Urinary bladder (tissue), 3 donors: ENCODE measurements at regions not wholly inside any gene's neighbourhood (a gene's known extent, or its start where the extent isn't known, plus 50 kb on each side); places are given as distances from the start of the nearest gene placed in this dataset.
A peak's percentile ranks its signal among the peaks of the same experiment; 100 is the strongest.

ENCODE experiments used
- DNase-seq: peaks from one replicate; pipeline ENCODE4 v3.0.0-alpha.2; 2015; ENCODE audit errors: extremely low spot score
- H3K27ac ChIP-seq: one replicate; pipeline ENCODE4 v1.5.1; 2013; ENCODE audit warnings: low read depth, mild to moderate bottlenecking, moderate library complexity
- H3K36me3 ChIP-seq: one replicate; pipeline ENCODE4 v1.6.1; 2013; ENCODE audit warnings: mild to moderate bottlenecking, moderate library complexity; ENCODE audit not compliant: insufficient read depth
- H3K4me1 ChIP-seq: one replicate; pipeline ENCODE4 v1.6.1; 2013; ENCODE audit warnings: mild to moderate bottlenecking, moderate library complexity; ENCODE audit not compliant: insufficient read depth
- H3K4me3 ChIP-seq: one replicate; pipeline ENCODE4 v1.5.1; 2013; ENCODE audit warnings: low read depth, low read length
- WGBS: extraction: QIAGEN DNeasy Blood & Tissue Kit; methylation state at CpG from one replicate; pipeline ENCODE4 v1.1.7; 2013; 5-methylcytosine and 5-hydroxymethylcytosine counted together
- donor health status: healthy with polysubstance abuse.
- donor health status: healthy.

DNA sequence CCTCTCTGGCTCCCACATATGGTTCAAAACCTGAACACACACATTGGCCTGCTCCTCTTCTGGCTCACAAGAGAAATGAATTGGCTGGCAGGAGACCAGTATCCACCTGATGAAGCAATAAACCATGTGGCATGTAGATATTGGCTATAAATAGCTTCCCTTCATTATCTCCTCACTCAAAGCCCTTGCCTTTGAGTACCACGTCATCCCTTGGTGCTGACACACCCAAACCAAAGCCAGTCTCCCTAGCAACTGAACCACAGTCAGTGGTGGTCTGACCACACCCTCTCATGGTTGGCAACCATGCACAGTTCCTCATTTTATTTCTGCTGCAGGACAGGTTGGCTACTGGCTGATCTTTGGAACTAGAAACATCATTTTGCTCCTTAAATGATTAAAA lies 98.8 kb downstream of the ZNF621 start:
- no peak for DNase-seq
- H3K27ac ChIP-seq: no peak overlapping the region
- no peaks in the 10 kb centered on the region for H3K36me3 ChIP-seq
- H3K4me1 ChIP-seq: no peaks in the 10 kb centered on the region
- no peak overlapping the region for H3K4me3 ChIP-seq
- 45% methylated on average over 1 of the region's 1 CpG for WGBS

DNA sequence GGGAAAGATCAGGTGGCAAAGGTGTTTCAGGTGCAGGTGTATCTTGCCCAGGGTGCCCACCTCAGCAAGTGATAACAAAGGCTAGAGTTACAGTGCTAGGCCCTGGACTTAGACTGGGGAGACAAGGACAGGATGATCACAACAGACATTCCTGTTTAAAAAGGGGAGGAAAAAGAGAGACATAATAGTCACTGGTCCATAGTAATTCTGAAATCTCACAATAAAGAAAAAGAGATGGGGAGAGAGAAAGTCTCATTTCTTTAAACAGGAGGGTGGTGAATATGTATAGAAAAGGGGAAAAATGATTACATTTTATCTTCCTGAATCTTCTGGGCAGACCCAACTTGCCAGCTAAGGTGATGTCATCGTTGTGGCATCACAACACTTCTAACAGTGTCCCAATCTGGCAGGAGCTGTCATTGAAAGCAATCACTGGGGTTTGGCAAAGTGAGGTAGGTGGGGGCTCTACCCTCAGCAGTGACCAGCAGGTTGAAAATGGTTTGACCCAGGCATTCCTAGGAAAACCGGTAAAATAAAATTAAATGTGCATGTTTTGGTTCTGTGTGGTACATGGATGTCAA lies 99.5 kb downstream of the ZNF621 start:
- Histone ChIP-seq H3K4me1 (no peaks in the 10 kb centered on the region), H3K27ac (no peak overlapping the region), H3K36me3 (no peaks in the 10 kb centered on the region), H3K4me3 (no peak overlapping the region)
- no peak for DNase-seq
- WGBS: 95% methylated on average over 2 of the region's 2 CpGs

DNA sequence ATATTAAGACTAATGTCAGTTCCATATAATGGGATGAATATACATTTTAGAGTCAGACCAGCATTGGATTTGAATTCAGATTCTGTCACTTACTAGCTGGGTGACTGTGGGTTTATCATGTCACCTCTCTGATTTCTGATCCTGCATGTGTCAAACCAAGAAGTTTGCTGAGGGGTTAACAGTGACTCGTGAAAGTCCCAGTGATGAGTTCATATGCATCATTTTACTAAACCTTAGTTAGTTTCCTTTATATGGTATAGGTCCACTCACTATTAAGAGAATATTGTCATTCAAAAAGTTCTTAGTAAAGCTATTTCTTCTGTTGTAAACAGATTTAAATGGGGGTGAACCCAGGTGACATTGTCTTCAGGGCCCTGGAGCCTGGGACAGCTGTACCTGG lies 102.3 kb downstream of the ZNF621 start:
- WGBS: 78% methylated on average over 1 of the region's 1 CpG
- no peak overlapping the region for H3K27ac ChIP-seq
- no peaks in the 10 kb centered on the region for H3K4me1 ChIP-seq
- no peaks in the 10 kb centered on the region for H3K36me3 ChIP-seq
- no peak overlapping the region for H3K4me3 ChIP-seq
- no peak for DNase-seq

DNA sequence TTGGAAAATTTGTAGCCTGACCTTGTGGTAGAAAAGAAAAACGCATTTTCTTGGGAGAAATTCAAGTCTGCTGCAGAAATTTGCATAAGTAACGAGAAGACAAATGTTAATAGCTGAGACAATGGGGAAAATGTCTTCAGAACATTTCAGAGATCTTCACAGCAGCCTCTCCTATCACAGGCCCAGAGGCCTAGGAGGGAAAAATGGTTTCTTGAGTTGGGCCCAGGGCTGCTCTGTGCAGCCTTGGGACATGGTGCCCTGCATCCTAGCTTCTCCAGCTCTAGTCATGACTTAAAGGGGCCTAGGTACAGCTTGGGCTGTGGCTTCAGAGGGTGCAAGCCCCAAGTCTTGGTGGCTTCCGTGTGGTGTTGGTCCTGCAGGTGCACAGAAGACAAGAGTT lies 104.2 kb downstream of the ZNF621 start:
- WGBS: 92% methylated on average over 3 of the region's 3 CpGs
- no peak for DNase-seq
- no peak overlapping the region for H3K27ac ChIP-seq

DNA sequence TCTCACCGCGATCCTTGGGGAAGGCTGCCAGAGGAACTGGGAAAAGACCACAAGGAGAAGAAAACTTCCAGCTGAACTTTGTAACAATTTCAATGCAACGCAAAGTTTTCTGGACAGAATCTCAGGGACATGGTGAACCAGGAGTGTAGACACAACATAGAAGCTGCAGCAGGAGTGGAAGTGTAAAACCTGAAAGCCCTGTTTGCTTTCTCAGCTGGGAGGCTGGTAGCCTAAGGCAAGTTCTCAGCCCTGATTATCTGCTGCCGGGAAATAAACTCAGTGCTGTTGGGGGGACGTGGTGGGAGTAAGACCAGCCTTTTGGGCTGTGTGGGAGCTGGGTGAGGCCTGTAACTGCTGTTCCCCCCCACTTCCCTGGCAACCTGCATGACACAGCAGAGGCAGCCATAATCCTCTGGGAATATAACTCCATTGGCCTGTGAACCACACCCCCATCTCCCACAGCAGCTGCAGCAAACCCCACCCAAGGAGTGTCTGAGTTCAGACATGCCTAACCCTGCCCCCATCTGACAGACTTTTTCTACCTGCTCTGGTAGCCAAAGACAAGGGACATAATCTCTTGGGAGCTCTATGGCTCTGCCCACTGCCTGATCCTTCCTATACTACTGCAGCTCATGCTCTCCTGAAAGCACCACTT lies 106.7 kb downstream of the ZNF621 start:
- DNase-seq: no peak
- 74% methylated on average over 5 of the region's 5 CpGs for WGBS
- Histone ChIP-seq H3K4me3 (no peak overlapping the region), H3K27ac (no peak overlapping the region), H3K36me3 (no peaks in the 10 kb centered on the region), H3K4me1 (no peaks in the 10 kb centered on the region)

More for the DNA sequence above, 104.2 kb downstream of the ZNF621 start:
- H3K36me3 ChIP-seq: no peaks in the 10 kb centered on the region
- H3K4me1 ChIP-seq: no peaks in the 10 kb centered on the region
- no peak overlapping the region for H3K4me3 ChIP-seq

DNA sequence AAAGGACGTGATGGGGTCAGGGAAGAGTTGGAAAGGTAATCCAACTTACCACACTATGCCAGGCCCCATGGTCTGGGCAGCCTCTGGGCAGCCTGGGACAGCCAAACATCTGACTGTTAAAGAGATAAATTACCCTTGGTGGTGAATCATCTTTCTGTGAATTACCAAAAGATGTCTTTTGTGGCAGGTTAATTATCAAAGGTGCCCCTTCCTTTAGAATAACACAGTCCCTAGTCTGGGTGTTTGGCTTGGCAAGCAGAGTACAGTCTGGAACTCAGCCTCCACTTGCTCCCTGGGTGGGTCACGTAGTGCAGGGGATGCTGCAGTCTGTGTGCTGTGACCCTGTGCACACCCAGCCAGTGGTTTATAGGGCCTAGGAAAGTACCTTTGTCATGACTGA lies 113.1 kb downstream of the ZNF621 start:
- Histone ChIP-seq H3K27ac (no peak overlapping the region), H3K36me3 (no peaks in the 10 kb centered on the region), H3K4me3 (no peak overlapping the region), H3K4me1 (no peaks in the 10 kb centered on the region)
- no peak for DNase-seq
- whole genome bisulfite sequencing: 80% methylated on average over 2 of the region's 2 CpGs

DNA sequence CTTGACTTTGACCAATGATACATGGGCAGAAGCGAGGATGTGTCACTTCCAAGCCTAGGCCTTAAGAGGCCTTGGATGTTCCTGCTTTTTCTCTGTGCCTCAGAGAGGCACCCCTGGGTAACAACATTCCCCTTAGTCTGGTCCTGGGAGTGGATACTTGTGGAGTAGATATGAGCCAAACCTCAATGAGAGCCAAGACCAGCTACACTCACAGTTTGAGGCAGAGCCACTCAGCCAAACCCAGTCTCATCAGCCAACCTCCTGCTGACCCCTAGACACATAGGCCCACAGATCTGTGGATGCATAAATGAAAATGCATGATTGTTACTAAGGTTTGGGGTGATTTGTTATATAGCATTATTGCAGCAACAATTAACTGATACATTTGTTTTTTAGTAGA lies 114.2 kb downstream of the ZNF621 start:
- 96% methylated on average over 1 of the region's 1 CpG for WGBS
- Histone ChIP-seq H3K27ac (no peak overlapping the region), H3K36me3 (no peaks in the 10 kb centered on the region), H3K4me1 (no peaks in the 10 kb centered on the region), H3K4me3 (no peak overlapping the region)
- no peak for DNase-seq

DNA sequence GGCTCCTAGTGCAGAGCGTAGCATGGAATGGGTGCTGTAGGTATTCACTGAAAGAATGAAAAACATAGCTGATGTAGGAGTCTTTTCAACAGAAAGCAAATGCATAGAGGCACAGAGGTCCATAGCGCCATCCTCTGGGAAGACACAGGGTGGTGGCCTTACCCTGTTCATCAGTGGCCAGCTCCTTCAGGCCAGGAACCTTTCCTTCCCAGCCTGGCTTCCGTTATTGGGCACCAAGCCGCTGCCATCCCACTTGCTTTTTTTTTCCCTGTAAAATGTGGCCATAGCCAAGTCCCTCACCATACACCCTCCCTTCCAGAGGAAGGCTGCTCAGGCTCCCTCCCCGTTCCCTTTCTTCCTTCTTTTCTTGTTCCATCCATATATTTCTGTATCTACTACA lies 118.1 kb downstream of the ZNF621 start:
- no peaks in the 10 kb centered on the region for H3K4me1 ChIP-seq
- no peaks in the 10 kb centered on the region for H3K36me3 ChIP-seq
- 89% methylated on average over 5 of the region's 5 CpGs for WGBS
- H3K27ac ChIP-seq: no peak overlapping the region
- H3K4me3 ChIP-seq: no peak overlapping the region
- DNase-seq: no peak

DNA sequence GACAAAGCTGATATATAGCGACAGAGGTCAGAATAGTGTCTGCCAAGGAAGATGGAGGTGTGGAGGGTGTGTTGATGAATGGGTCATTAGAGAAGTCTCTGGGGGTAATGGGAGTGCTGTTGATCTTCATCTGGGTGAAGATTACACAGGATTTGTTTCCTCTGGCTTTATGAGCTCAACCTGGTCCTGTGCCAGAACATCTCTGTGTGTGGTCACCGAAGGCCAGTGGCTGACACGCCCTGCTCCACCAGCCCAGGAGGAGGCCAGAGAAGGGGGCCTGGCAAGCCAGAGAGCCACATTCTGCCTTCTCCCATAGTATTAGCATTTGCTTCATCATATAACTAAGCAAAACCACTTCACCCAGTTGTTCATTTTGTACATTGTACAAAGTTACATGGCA lies 121.1 kb downstream of the ZNF621 start:
- DNase-seq: peak; percentile 8
- no peaks in the 10 kb centered on the region for H3K36me3 ChIP-seq
- H3K27ac ChIP-seq: no peak overlapping the region
- WGBS: 34% methylated on average over 3 of the region's 3 CpGs
- H3K4me1 ChIP-seq: no peaks in the 10 kb centered on the region
- no peak overlapping the region for H3K4me3 ChIP-seq

DNA sequence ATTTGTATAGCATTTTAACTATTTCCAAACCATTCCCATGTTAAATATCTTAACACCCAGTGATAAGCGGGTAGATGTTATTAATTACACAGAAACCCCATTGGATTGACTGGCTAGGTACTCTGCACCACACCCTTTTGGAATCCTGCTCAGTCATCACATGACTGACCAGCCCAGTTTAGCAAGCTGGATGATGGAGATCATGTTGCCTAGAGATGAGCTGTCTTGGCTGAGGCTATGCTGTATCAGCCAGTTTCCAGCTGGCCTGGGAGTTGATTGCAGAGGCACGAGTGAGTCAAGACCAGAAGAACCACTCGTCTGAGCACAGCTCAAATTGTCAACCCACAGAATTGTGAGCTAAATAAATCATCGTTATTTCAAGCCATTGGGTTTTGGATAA lies 124.6 kb downstream of the ZNF621 start:
- 82% methylated on average over 4 of the region's 4 CpGs for WGBS
- no peak overlapping the region for H3K4me3 ChIP-seq
- no peaks in the 10 kb centered on the region for H3K4me1 ChIP-seq
- no peaks in the 10 kb centered on the region for H3K36me3 ChIP-seq
- no peak for DNase-seq
- no peak overlapping the region for H3K27ac ChIP-seq

DNA sequence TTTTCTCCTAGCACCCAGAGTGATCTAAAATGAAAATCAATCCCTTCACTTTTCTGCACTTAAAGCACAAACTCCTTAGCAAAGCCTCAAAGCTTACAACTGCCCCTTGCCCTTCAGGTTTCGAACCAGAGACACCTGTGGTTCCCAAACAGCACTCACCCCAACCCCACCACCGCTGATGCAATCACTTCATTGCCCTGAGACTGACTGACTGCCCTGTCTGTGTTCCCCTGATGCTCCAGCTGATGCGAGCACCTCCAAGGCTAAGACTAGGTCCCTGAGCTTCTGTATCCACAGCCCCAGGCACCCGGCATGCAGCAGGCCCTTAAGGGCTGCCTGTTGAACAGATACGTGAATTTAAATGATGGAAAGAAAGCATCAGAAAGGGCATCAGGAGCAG lies 127.3 kb downstream of the ZNF621 start:
- no peak overlapping the region for H3K4me3 ChIP-seq
- no peak for DNase-seq
- no peaks in the 10 kb centered on the region for H3K4me1 ChIP-seq
- H3K27ac ChIP-seq: no peak overlapping the region
- 91% methylated on average over 5 of the region's 5 CpGs for WGBS
- H3K36me3 ChIP-seq: no peaks in the 10 kb centered on the region

DNA sequence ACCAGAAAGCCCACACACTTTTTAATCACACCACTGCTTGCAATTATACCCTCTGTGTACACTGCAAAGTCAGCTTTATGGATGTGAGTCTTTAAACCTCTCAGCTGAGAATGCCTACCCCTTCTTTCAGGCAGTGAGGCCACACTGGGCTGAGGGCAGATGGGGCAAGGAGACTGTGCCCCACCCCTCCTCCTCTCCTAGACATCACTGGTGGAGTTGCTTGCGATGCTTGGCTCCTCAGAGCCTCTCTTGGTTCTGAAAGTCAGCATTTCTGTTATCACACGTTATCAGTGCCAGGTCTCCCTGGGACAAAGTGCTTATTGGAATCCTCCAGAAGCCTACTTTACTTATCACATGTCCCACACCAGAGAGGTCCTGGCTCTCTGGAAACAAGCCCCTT lies 128.2 kb downstream of the ZNF621 start:
- no peak for DNase-seq
- Histone ChIP-seq H3K27ac (no peak overlapping the region), H3K4me3 (no peak overlapping the region), H3K36me3 (no peaks in the 10 kb centered on the region), H3K4me1 (no peaks in the 10 kb centered on the region)
- 59% methylated on average over 2 of the region's 2 CpGs for WGBS

DNA sequence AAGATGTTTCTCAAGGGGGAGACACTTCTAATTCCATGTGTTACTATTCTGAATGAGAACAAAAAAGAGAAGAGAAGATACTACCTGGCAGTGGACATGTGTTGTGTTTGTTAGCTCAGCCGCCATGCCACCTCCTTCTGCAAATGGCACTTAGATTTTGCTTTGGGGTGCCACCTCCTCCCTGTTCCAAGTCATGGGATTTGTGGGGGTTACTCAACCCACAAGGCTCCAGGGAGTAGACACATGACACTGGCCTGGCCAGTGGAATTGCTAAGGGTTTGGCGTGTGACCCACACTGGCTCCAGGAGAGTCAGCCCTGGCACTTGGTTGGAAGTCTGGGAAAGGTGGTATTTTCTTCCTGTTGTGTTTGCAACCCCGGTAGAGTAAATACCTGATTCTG lies 129.1 kb downstream of the ZNF621 start:
- H3K4me1 ChIP-seq: no peaks in the 10 kb centered on the region
- no peak for DNase-seq
- H3K4me3 ChIP-seq: no peak overlapping the region
- 94% methylated on average over 3 of the region's 3 CpGs for WGBS
- no peaks in the 10 kb centered on the region for H3K36me3 ChIP-seq
- H3K27ac ChIP-seq: no peak overlapping the region

DNA sequence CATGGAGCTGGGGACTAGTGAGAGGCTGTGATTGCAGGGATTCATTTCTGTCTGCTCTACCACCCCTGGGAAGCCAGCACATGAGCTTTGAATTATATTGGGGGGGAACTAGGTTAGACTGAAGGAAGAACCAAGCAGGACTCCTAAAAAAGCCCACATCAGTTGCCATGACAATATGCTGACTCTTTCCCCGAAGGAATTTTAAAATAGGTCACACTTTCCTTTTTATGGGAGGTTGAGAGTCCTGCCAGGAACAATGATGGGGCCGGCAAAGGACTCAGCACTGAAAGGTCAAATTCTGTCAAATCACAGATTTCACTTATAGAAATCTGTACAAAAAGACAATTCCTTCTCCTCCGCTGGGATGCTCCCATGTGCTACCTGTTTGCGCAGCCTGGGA lies 130.8 kb downstream of the ZNF621 start:
- DNase-seq: no peak
- Histone ChIP-seq H3K4me3 (no peak overlapping the region), H3K4me1 (no peaks in the 10 kb centered on the region), H3K27ac (no peak overlapping the region), H3K36me3 (no peaks in the 10 kb centered on the region)
- 81% methylated on average over 4 of the region's 4 CpGs for WGBS

DNA sequence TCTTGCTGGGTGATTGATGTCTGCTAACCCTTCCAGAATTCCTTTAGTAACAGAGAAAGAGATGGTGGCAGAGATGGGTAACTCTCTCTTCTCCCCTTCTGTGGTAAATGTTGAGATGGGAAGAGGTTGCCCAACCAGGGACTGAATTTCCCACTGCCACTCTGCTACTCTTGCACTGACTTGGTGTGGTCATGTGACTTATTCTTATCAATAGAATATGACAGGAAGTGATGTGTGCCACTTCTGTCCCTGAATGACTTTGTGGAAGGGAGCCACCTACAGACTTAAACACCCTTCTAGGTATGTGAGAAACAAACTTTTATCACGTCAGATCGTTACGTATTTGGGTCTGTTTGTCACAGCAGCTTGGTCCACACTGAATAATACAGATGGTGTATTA lies 132.9 kb downstream of the ZNF621 start:
- WGBS: 90% methylated on average over 3 of the region's 3 CpGs
- Histone ChIP-seq H3K27ac (no peak overlapping the region), H3K36me3 (no peaks in the 10 kb centered on the region), H3K4me3 (no peak overlapping the region), H3K4me1 (no peaks in the 10 kb centered on the region)
- no peak for DNase-seq
